ENCODE measurements at regions not wholly inside any gene's neighbourhood (a gene's known extent, or its start where the extent isn't known, plus 50 kb on each side); places are given as distances from the start of the nearest gene placed in this dataset.

DNA sequence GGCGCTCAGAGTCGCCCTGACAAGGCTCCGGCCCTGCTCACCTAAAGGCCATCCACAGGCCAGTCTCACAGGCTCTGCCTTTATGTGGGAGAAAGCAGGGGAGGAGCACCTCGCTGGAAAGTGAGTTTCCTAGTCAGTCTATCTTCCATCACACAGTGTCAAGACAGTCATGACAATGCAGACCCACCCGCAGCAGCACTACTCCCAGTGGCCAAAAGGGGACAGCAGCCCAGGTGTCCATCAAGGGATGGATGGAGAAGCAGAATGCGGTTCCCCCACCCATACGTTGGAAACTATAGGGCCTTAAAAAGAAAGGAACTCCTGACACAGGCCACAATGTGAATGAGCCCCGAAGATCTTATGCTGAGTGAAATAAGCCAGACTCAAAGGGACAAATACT is 226.8 kb downstream of the ENGASE start:
- TF ChIP-seq MXD4 (CRISPR knock-in tag; IDR thresholded peaks at IDR 0.05) (no peak), FLYWCH1 (CRISPR knock-in tag; IDR thresholded peaks at IDR 0.05) (no peak)

All from HepG2 (cell line).